OCI-LY7 (cell line): ENCODE measurements at regions not wholly inside any gene's neighbourhood (a gene's known extent, or its start where the extent isn't known, plus 50 kb on each side); places are given as distances from the start of the nearest gene placed in this dataset.
"Not testable (repeated sequence)": the region's sequence is repeated elsewhere in the genome, so short reads cannot be mapped to it uniquely, and the experiment has no call there.

Source experiments
- BruUV-seq: library from RNA; stranded (reverse); fragments of 400-500 nt; replicated peaks from 2 replicates; lab custom pipeline; 2021; lab: Mats Ljungman, UMichigan
- CTCF ChIA-PET: fragments of 300-600 bp; sonication (Branson Sonifier 250); formaldehyde crosslinking; loops from one replicate; lab custom pipeline; 2022; ENCODE audit warnings: antibody characterized with exemption; ENCODE audit not compliant: unreplicated experiment; lab: Charles Lee
- POLR2A ChIA-PET: fragments of 300-600 bp; sonication (Branson Sonifier 250); formaldehyde crosslinking; loops from one replicate; lab custom pipeline; 2022; ENCODE audit warnings: antibody characterized with exemption; lab: Charles Lee
- DNase-seq: peaks from one replicate; pipeline ENCODE4 v3.0.0-alpha.2; 2015; ENCODE audit warnings: low spot score
- H2AFZ ChIP-seq: fragments of 200-600 bp; sonication (generic), shearing (Covaris generic); 2 replicates; pipeline ENCODE4 v1.6.1; 2014; ENCODE audit warnings: mild to moderate bottlenecking, antibody characterized with exemption, low read length, moderate library complexity
- H3K27ac ChIP-seq: fragments of 200-600 bp; sonication (generic); 2 replicates; pipeline ENCODE4 v1.5.1; 2014; ENCODE audit warnings: mixed run types, low read depth, mild to moderate bottlenecking, moderate library complexity, low read length, inconsistent platforms; ENCODE audit not compliant: poor library complexity, severe bottlenecking
- H3K36me3 ChIP-seq: fragments of 200-600 bp; sonication (generic); 2 replicates; pipeline ENCODE4 v1.6.1; 2014; ENCODE audit warnings: mild to moderate bottlenecking, antibody characterized with exemption, low read length, moderate library complexity, mixed read lengths; ENCODE audit not compliant: insufficient read depth
- H3K4me1 ChIP-seq: fragments of 200-600 bp; sonication (generic); 2 replicates; pipeline ENCODE4 v1.5.1; 2014; ENCODE audit warnings: mild to moderate bottlenecking, low read length; ENCODE audit not compliant: insufficient read depth, poor library complexity, severe bottlenecking
- H3K4me2 ChIP-seq: fragments of 200-600 bp; sonication (generic); 2 replicates; pipeline ENCODE4 v1.6.1; 2014; ENCODE audit warnings: mild to moderate bottlenecking, low read length
- H3K4me3 ChIP-seq: fragments of 200-600 bp; sonication (generic); 2 replicates; pipeline ENCODE4 v1.5.1; 2014; ENCODE audit warnings: mild to moderate bottlenecking, low read depth, low read length; ENCODE audit not compliant: poor library complexity, severe bottlenecking
- H3K79me2 ChIP-seq: fragments of 200-600 bp; sonication (generic); 2 replicates; pipeline ENCODE4 v1.6.1; 2016; ENCODE audit warnings: low read depth, mild to moderate bottlenecking, low read length, moderate library complexity, mixed read lengths; ENCODE audit not compliant: insufficient read depth
- H3K9me2 ChIP-seq: fragments of 200-600 bp; sonication (generic); 2 replicates; pipeline ENCODE4 v1.6.1; 2016; ENCODE audit warnings: mild to moderate bottlenecking, low read length, mixed read lengths; ENCODE audit not compliant: insufficient read depth
- H3K9me3 ChIP-seq: fragments of 200-600 bp; sonication (generic); 2 replicates; pipeline ENCODE4 v1.6.1; 2014; ENCODE audit warnings: mild to moderate bottlenecking, mixed run types, low read length, mixed read lengths
- H4K20me1 ChIP-seq: fragments of 200-600 bp; sonication (generic); 2 replicates; pipeline ENCODE4 v1.6.1; 2014; ENCODE audit warnings: mild to moderate bottlenecking, antibody characterized with exemption, low read length, moderate library complexity, mixed read lengths; ENCODE audit not compliant: insufficient read depth
- CTCF ChIP-seq: fragments of 200-600 bp; sonication (generic); conservative IDR thresholded peaks from 2 replicates; pipeline ENCODE4 v1.5.1; 2014; ENCODE audit warnings: mild to moderate bottlenecking, antibody characterized with exemption, low read length, moderate library complexity, mixed read lengths
- EZH2phosphoT487 ChIP-seq: fragments of 200-600 bp; sonication (generic); IDR thresholded peaks from 2 replicates; pipeline ENCODE4 v1.6.1; 2018; ENCODE audit warnings: low read depth, borderline replicate concordance, mild to moderate bottlenecking, mixed run types, antibody characterized with exemption, low read length, moderate library complexity, mixed read lengths
- intact Hi-C: fragments of 100-400 bp; cut with micrococcal nuclease; formaldehyde crosslinking; loops from one replicate; pipeline ENCODE4 v1.10.0; 2022; ENCODE audit not compliant: unreplicated experiment

GRCh38 chr14:105952826-105953225 is 426.4 kb downstream of the TMEM121 start:
- intact Hi-C loops, result no loop called here
- TF ChIP-seq CTCF (no peak), EZH2phosphoT487 (no peak)
- no TSS peak for BruUV-seq
- CTCF ChIA-PET, result no interaction called here
- no peaks in the 10 kb centered on the region for H3K79me2 ChIP-seq
- DNase-seq, result no peak
- H3K4me1 ChIP-seq, result no peaks in the 10 kb centered on the region
- POLR2A ChIA-PET, result no interaction called here
- no peaks in the 10 kb centered on the region for H3K36me3 ChIP-seq
- H3K4me3 ChIP-seq, result no peak overlapping the region
- H2AFZ ChIP-seq, result no peak overlapping the region
- no peaks in the 10 kb centered on the region for H3K9me2 ChIP-seq
- H4K20me1 ChIP-seq, result no peaks in the 10 kb centered on the region
- no peak overlapping the region for H3K27ac ChIP-seq
- H3K4me2 ChIP-seq, result no peak overlapping the region
- H3K9me3 ChIP-seq, result no peaks in the 10 kb centered on the region

GRCh38 chr14:105961625-105962024 is 435.2 kb downstream of the TMEM121 start:
- CTCF ChIA-PET, H3K79me2 ChIP-seq, POLR2A ChIA-PET, H3K4me1 ChIP-seq, H4K20me1 ChIP-seq, H3K27ac ChIP-seq, H3K4me2 ChIP-seq, intact Hi-C loops, H3K9me3 ChIP-seq, H3K4me3 ChIP-seq, H3K9me2 ChIP-seq, H2AFZ ChIP-seq, BruUV-seq, H3K36me3 ChIP-seq, DNase-seq: not testable (repeated sequence)

- ChIA-PET CTCF (no interaction called here), POLR2A (no interaction called here)
- Histone ChIP-seq H3K27ac (no peak overlapping the region), H3K9me3 (no peaks in the 10 kb centered on the region), H2AFZ (no peak overlapping the region), H3K79me2 (no peaks in the 10 kb centered on the region), H3K9me2 (no peaks in the 10 kb centered on the region), H3K4me3 (no peak overlapping the region), H3K36me3 (no peaks in the 10 kb centered on the region), H3K4me1 (no peaks in the 10 kb centered on the region), H3K4me2 (no peak overlapping the region), H4K20me1 (no peaks in the 10 kb centered on the region)
- DNase-seq, result no peak
- TF ChIP-seq CTCF (no peak), EZH2phosphoT487 (no peak)
- no TSS peak for BruUV-seq
- intact Hi-C loops, result no loop called here
Observed at GRCh38 chr14:105962532-105962931, 436.1 kb downstream of the TMEM121 start.
